Calu3 (cell line): ENCODE measurements at regions not wholly inside any gene's neighbourhood (a gene's known extent, or its start where the extent isn't known, plus 50 kb on each side); places are given as distances from the start of the nearest gene placed in this dataset.

Source experiments
- BruUV-seq: library from RNA; stranded (reverse); fragments of 400-500 nt; replicated peaks from 2 replicates; lab custom pipeline; 2021; lab: Mats Ljungman, UMichigan
- CTCF ChIA-PET: fragments of 300-600 bp; sonication (Branson Sonifier 250); formaldehyde crosslinking; loops from one replicate; lab custom pipeline; 2022; ENCODE audit warnings: antibody characterized with exemption; lab: Charles Lee
- DNase-seq: peaks from one replicate; pipeline ENCODE4 v3.0.0; 2022
- H3K27ac Mint-ChIP-seq: one replicate; pipeline ENCODE4 v1.8.0; 2022; ENCODE audit warnings: mixed read lengths; ENCODE audit not compliant: unreplicated experiment
- H3K27me3 Mint-ChIP-seq: one replicate; pipeline ENCODE4 v1.8.0; 2022; ENCODE audit warnings: mixed read lengths; ENCODE audit not compliant: unreplicated experiment
- H3K36me3 Mint-ChIP-seq: one replicate; pipeline ENCODE4 v1.8.0; 2022; ENCODE audit warnings: mild to moderate bottlenecking, moderate library complexity, mixed read lengths; ENCODE audit not compliant: insufficient read depth, unreplicated experiment
- H3K4me1 Mint-ChIP-seq: one replicate; pipeline ENCODE4 v1.8.0; 2022; ENCODE audit warnings: mild to moderate bottlenecking, low read depth, mixed read lengths; ENCODE audit not compliant: unreplicated experiment
- H3K4me3 Mint-ChIP-seq: one replicate; pipeline ENCODE4 v1.8.0; 2022; ENCODE audit warnings: mild to moderate bottlenecking, low read depth, moderate library complexity, mixed read lengths; ENCODE audit not compliant: unreplicated experiment
- H3K9me3 Mint-ChIP-seq: one replicate; pipeline ENCODE4 v1.8.0; 2022; ENCODE audit warnings: low read depth, mixed read lengths; ENCODE audit not compliant: unreplicated experiment
- CTCF ChIP-seq: fragments of 200-600 bp; IDR thresholded peaks from one replicate; pipeline ENCODE4 v1.8.0; 2022; ENCODE audit warnings: antibody characterized with exemption; ENCODE audit not compliant: unreplicated experiment
- intact Hi-C: fragments of 100-400 bp; cut with micrococcal nuclease; formaldehyde crosslinking; loops from one replicate; pipeline ENCODE4 v1.10.0; 2022; ENCODE audit not compliant: unreplicated experiment

GRCh38 chr11:106482917-106483785 is 405.7 kb downstream of the AASDHPPT start:
- no TSS peak for BruUV-seq
- Mint-ChIP-seq H3K9me3 (peaks cover 8% of the 10 kb centered on the region), H3K4me3 (no peak overlapping the region), H3K27ac (no peak overlapping the region), H3K36me3 (no peaks in the 10 kb centered on the region), H3K4me1 (peaks cover 7% of the 10 kb centered on the region), H3K27me3 (no peaks in the 10 kb centered on the region)
- CTCF ChIA-PET = interaction anchor here (0.6 kb wide), 1 partner anchor 121 kb away, joined by 3 read pairs; no protein-coding TSS in a partner anchor
- no peak for TF ChIP-seq CTCF
- no peak for DNase-seq
- intact Hi-C loops = no loop called here

- no peaks in the 10 kb centered on the region for H3K4me1 Mint-ChIP-seq
- BruUV-seq = no TSS peak
- H3K27ac Mint-ChIP-seq = no peak overlapping the region
- CTCF ChIA-PET = no interaction called here
- no peak for DNase-seq
- no peaks in the 10 kb centered on the region for H3K27me3 Mint-ChIP-seq
- peaks cover 9% of the 10 kb centered on the region for H3K9me3 Mint-ChIP-seq
- intact Hi-C loops = no loop called here
- H3K36me3 Mint-ChIP-seq = no peaks in the 10 kb centered on the region
- H3K4me3 Mint-ChIP-seq = no peak overlapping the region
- TF ChIP-seq CTCF = no peak
Measured at GRCh38 chr11:106491751-106492150, 414.3 kb downstream of the AASDHPPT start.

- Mint-ChIP-seq H3K27me3 (no peaks in the 10 kb centered on the region), H3K9me3 (peaks cover 9% of the 10 kb centered on the region), H3K36me3 (no peaks in the 10 kb centered on the region), H3K27ac (no peak overlapping the region), H3K4me1 (no peaks in the 10 kb centered on the region), H3K4me3 (no peak overlapping the region)
- intact Hi-C loops = no loop called here
- BruUV-seq = no TSS peak
- CTCF ChIA-PET = no interaction called here
- DNase-seq = no peak
- no peak for TF ChIP-seq CTCF
Measured at GRCh38 chr11:106493751-106494150, 416.3 kb downstream of the AASDHPPT start.

GRCh38 chr11:106495046-106495445 is 417.6 kb downstream of the AASDHPPT start:
- CTCF ChIA-PET = no interaction called here
- peaks cover 5% of the 10 kb centered on the region for H3K9me3 Mint-ChIP-seq
- TF ChIP-seq CTCF = no peak
- no peak overlapping the region for H3K4me3 Mint-ChIP-seq
- no peaks in the 10 kb centered on the region for H3K27me3 Mint-ChIP-seq
- no peak for DNase-seq
- no peak overlapping the region for H3K27ac Mint-ChIP-seq
- intact Hi-C loops = no loop called here
- BruUV-seq = no TSS peak
- H3K36me3 Mint-ChIP-seq = no peaks in the 10 kb centered on the region
- H3K4me1 Mint-ChIP-seq = no peaks in the 10 kb centered on the region
